Lung (tissue), 11 donors: ENCODE measurements at regions not wholly inside any gene's neighbourhood (a gene's known extent, or its start where the extent isn't known, plus 50 kb on each side); places are given as distances from the start of the nearest gene placed in this dataset.

Experiments used
- ATAC-seq: fragments of 200-7000 bp; cut with Tn5 transposase; one replicate; pipeline ENCODE4 v1.9.1; 2020; ENCODE audit warnings: moderate number of reproducible peaks; ENCODE audit not compliant: insufficient read depth, low FRiP score
- DNase-seq, 3 donors: peaks; one replicate each; pipeline ENCODE4 v3.0.0-alpha.2; 2013 to 2017
- H3K27ac ChIP-seq, 2 donors: one replicate each; pipeline ENCODE4 v1.5.1; 2013; ENCODE audit warnings: mild to moderate bottlenecking in 2 of 2, moderate library complexity in 2 of 2, control low read depth in 1 of 2, inconsistent platforms in 1 of 2, low read depth in 1 of 2, low read length in 1 of 2
- H3K27me3 ChIP-seq, 3 donors: one replicate each; pipeline ENCODE4 v1.5.1; 2013; ENCODE audit warnings: low read length in 2 of 3; ENCODE audit not compliant: control insufficient read depth in 3 of 3, insufficient read depth in 3 of 3
- H3K36me3 ChIP-seq, 4 donors: one replicate each; pipeline ENCODE4 v1.5.1; 2013; ENCODE audit warnings: low read length in 4 of 4, mild to moderate bottlenecking in 1 of 4, moderate library complexity in 1 of 4; ENCODE audit not compliant: control insufficient read depth in 4 of 4, insufficient read depth in 4 of 4
- H3K4me1 ChIP-seq, 5 donors: one replicate each; pipeline ENCODE4 v1.5.1; 2013; ENCODE audit warnings: low read length in 5 of 5, mild to moderate bottlenecking in 2 of 5, moderate library complexity in 1 of 5; ENCODE audit not compliant: control insufficient read depth in 5 of 5, insufficient read depth in 5 of 5
- H3K4me3 ChIP-seq: one replicate; pipeline ENCODE4 v1.5.1; 2013; ENCODE audit warnings: mild to moderate bottlenecking, control low read depth, moderate library complexity
- H3K9ac ChIP-seq, 2 donors: one replicate each; pipeline ENCODE4 v1.5.1; 2013; ENCODE audit warnings: low read length in 2 of 2, control low read depth in 1 of 2; ENCODE audit not compliant: insufficient read depth in 1 of 2
- H3K9me3 ChIP-seq, 4 donors: one replicate each; pipeline ENCODE4 v1.5.1; 2013; ENCODE audit warnings: low read length in 3 of 4, mild to moderate bottlenecking in 1 of 4, moderate library complexity in 1 of 4; ENCODE audit not compliant: control insufficient read depth in 4 of 4, insufficient read depth in 3 of 4
- WGBS, 2 donors: extraction: QIAGEN DNeasy Blood & Tissue Kit; methylation state at CpG; one replicate each; pipeline ENCODE4 v1.1.7; 2013; 5-methylcytosine and 5-hydroxymethylcytosine counted together
- TF ChIP-seq, protein P1 (sequence below): IDR thresholded peaks from 2 replicates; pipeline ENCODE4 v1.5.1; 2012; ENCODE audit warnings: mild to moderate bottlenecking; ENCODE audit errors: control extremely low read depth, extremely low read depth
- donor health status: control.
- donor health status: control.
- donor health status: Bipolar disorder and iron deficiency.
- donor health status: healthy.
- donor health status: DM: yes; HTN: yes; CAD: no.

GRCh38 chr5:61610678-61611024, 278.6 kb downstream of the ZSWIM6 start:
- Histone ChIP-seq H3K4me1 (no peaks in the 10 kb centered on the region), H3K4me3 (no peak overlapping the region), H3K9me3 (no peaks in the 10 kb centered on the region), H3K36me3 (no peaks in the 10 kb centered on the region), H3K27ac (no peak overlapping the region), H3K27me3 (no peaks in the 10 kb centered on the region), H3K9ac (no peak overlapping the region)
- DNase-seq (no peak), ATAC-seq (no peak)
- 84 to 88% methylated on average over 7 of the region's 7 CpGs for whole genome bisulfite sequencing, 2 donors
- TF ChIP-seq, protein P1, sequence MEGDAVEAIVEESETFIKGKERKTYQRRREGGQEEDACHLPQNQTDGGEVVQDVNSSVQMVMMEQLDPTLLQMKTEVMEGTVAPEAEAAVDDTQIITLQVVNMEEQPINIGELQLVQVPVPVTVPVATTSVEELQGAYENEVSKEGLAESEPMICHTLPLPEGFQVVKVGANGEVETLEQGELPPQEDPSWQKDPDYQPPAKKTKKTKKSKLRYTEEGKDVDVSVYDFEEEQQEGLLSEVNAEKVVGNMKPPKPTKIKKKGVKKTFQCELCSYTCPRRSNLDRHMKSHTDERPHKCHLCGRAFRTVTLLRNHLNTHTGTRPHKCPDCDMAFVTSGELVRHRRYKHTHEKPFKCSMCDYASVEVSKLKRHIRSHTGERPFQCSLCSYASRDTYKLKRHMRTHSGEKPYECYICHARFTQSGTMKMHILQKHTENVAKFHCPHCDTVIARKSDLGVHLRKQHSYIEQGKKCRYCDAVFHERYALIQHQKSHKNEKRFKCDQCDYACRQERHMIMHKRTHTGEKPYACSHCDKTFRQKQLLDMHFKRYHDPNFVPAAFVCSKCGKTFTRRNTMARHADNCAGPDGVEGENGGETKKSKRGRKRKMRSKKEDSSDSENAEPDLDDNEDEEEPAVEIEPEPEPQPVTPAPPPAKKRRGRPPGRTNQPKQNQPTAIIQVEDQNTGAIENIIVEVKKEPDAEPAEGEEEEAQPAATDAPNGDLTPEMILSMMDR = no peak

DNA sequence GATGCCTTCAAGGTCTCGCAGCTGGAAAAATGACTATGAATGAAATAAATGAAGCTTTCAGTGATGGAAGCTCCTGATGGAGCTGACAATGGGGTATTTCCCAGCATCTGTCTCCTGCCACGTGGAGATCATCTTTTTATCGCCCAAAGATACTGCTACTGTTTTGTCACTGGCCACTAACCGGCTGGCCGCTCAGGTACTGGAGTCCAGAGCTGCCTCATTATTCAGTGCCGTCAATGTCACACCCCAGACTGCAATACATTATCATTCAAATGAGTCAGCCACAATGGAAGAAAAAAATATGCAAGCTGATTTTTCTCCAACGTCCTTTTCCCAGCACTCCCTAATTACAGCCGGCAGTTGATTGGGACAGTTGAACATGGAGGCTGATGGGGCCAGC, 280.4 kb downstream of the ZSWIM6 start:
- Histone ChIP-seq H3K9me3 (no peaks in the 10 kb centered on the region), H3K27me3 (no peaks in the 10 kb centered on the region), H3K4me3 (no peak overlapping the region), H3K27ac (no peak overlapping the region), H3K9ac (no peak overlapping the region), H3K36me3 (no peaks in the 10 kb centered on the region), H3K4me1 (no peaks in the 10 kb centered on the region)
- no peak for DNase-seq
- no peak for ATAC-seq
- WGBS, 2 donors = 85 to 91% methylated on average over 8 of the region's 8 CpGs
- TF ChIP-seq, protein P1 = no peak

DNA sequence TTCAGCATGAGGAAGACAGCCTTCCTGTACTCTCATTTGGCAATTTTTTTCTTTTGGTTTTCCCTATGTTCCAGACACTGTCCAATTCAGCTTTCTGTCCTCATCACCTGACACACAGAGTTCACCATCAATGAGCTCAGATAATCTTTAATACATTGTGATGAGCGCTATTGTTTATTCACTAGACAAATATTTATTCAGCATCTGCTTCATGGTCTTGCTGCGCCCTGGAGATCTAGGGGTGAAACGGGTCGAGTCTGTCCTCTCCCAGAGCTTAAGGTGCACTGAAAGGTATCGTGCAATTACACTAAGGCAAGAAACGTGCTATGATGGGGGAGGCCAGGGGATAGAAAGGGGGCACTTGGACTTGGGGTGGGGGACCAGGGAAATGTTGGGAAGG, 281.6 kb downstream of the ZSWIM6 start:
- DNase-seq = no peak
- no peak for ATAC-seq
- 68 to 82% methylated on average over 6 of the region's 6 CpGs for WGBS, 2 donors
- Histone ChIP-seq H3K9ac (no peak overlapping the region), H3K27me3 (no peaks in the 10 kb centered on the region), H3K4me1 (no peaks in the 10 kb centered on the region), H3K27ac (no peak overlapping the region), H3K4me3 (no peak overlapping the region), H3K9me3 (no peaks in the 10 kb centered on the region), H3K36me3 (no peaks in the 10 kb centered on the region)
- TF ChIP-seq, protein P1 = no peak

DNA sequence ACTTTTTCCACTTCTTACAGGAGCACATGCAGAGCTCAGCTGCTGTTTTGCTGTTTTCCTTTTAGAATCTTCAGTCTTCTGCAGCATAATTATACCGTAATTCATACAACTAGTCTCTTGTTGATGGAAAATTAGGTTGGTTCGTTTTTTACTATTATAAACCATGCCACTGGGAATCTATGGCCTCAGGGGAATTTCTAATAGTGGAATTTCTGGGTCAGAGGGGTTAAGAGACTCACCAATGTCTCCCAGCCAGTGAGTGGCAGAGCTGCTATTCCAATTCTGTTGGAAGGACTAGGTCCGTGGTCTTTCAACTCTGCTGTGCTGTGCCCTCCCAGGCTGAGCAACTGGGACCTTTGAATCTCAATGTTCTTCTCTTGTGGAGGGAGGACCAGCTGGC, 282.5 kb downstream of the ZSWIM6 start:
- Histone ChIP-seq H3K4me3 (no peak overlapping the region), H3K36me3 (no peaks in the 10 kb centered on the region)
- ATAC-seq = no peak

More for the DNA sequence above, 282.5 kb downstream of the ZSWIM6 start:
- TF ChIP-seq, protein P1 = no peak
- Histone ChIP-seq H3K27me3 (no peaks in the 10 kb centered on the region), H3K9me3 (no peaks in the 10 kb centered on the region), H3K4me1 (peaks cover 0 to 1% (median 0%) of the 10 kb centered on the region in 5 donors), H3K9ac (no peak overlapping the region), H3K27ac (no peak overlapping the region)
- 84 to 87% methylated on average over 3 of the region's 3 CpGs for WGBS, 2 donors
- DNase-seq = no peak
